ENCODE measurements at regions not wholly inside any gene's neighbourhood (a gene's known extent, or its start where the extent isn't known, plus 50 kb on each side); places are given as distances from the start of the nearest gene placed in this dataset.

DNA sequence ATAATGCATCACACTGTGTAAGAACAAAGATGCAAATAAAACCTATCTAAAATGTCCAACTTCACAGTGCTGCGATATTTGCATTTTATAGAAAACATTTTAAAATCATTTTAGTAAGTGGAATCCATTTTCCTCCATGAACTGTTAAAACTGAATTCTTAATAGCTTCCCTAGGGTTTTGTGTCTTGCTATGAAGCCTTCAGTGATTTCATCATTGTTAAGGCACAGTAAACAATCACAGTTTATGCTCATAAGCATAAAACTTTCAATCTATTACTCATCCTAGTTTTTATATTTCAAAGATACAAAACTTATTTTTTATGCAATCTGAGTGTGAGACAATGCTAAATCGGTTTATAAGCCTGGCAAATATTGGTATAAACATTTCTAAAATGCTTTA, 509.7 kb downstream of the TUSC7 start:
- TF ChIP-seq, protein P1, sequence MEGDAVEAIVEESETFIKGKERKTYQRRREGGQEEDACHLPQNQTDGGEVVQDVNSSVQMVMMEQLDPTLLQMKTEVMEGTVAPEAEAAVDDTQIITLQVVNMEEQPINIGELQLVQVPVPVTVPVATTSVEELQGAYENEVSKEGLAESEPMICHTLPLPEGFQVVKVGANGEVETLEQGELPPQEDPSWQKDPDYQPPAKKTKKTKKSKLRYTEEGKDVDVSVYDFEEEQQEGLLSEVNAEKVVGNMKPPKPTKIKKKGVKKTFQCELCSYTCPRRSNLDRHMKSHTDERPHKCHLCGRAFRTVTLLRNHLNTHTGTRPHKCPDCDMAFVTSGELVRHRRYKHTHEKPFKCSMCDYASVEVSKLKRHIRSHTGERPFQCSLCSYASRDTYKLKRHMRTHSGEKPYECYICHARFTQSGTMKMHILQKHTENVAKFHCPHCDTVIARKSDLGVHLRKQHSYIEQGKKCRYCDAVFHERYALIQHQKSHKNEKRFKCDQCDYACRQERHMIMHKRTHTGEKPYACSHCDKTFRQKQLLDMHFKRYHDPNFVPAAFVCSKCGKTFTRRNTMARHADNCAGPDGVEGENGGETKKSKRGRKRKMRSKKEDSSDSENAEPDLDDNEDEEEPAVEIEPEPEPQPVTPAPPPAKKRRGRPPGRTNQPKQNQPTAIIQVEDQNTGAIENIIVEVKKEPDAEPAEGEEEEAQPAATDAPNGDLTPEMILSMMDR (IDR thresholded peaks at IDR 0.05), result no peak
- TF ChIP-seq SIN3A (IDR thresholded peaks at IDR 0.05; ENCODE audit: borderline replicate concordance, low read depth, low read length) (no peak), SMC3 (IDR thresholded peaks at IDR 0.05; ENCODE audit: low read depth, low read length) (no peak), TCF12 (IDR thresholded peaks at IDR 0.05) (no peak), EP300 (IDR thresholded peaks at IDR 0.05; ENCODE audit: borderline replicate concordance in 1 of 2, low read depth in 1 of 2, low read length in 1 of 2) (no peak), NFIC (IDR thresholded peaks at IDR 0.05; ENCODE audit: borderline replicate concordance) (no peak)
